Osteocyte (in vitro differentiated cells): ENCODE measurements at regions not wholly inside any gene's neighbourhood (a gene's known extent, or its start where the extent isn't known, plus 50 kb on each side); places are given as distances from the start of the nearest gene placed in this dataset.

ENCODE experiments used
- DNase-seq: peaks from one replicate; pipeline ENCODE4 v3.0.0; 2021; ENCODE audit warnings: mixed read lengths; ENCODE audit not compliant: unreplicated experiment; ENCODE audit errors: extremely low spot score
- H3K27ac Mint-ChIP-seq: one replicate; pipeline ENCODE4 v1.8.0; 2021; ENCODE audit warnings: mild to moderate bottlenecking, mixed read lengths; ENCODE audit not compliant: unreplicated experiment
- H3K27me3 Mint-ChIP-seq: one replicate; pipeline ENCODE4 v1.8.0; 2021; ENCODE audit warnings: mixed read lengths; ENCODE audit not compliant: unreplicated experiment
- H3K36me3 Mint-ChIP-seq: one replicate; pipeline ENCODE4 v1.8.0; 2021; ENCODE audit warnings: mixed read lengths; ENCODE audit not compliant: unreplicated experiment
- H3K4me1 Mint-ChIP-seq: one replicate; pipeline ENCODE4 v1.8.0; 2021; ENCODE audit warnings: mixed read lengths; ENCODE audit not compliant: unreplicated experiment
- H3K4me3 Mint-ChIP-seq: one replicate; pipeline ENCODE4 v1.8.0; 2021; ENCODE audit warnings: mild to moderate bottlenecking, moderate library complexity, mixed read lengths; ENCODE audit not compliant: unreplicated experiment
- H3K9me3 Mint-ChIP-seq: one replicate; pipeline ENCODE4 v1.8.0; 2021; ENCODE audit warnings: mixed read lengths; ENCODE audit not compliant: unreplicated experiment
- CTCF ChIP-seq: fragments of 200-600 bp; sonication (generic); IDR thresholded peaks from 2 replicates; pipeline ENCODE4 v1.5.0; 2021; ENCODE audit warnings: antibody characterized with exemption, mild to moderate bottlenecking, moderate library complexity

- H3K27ac Mint-ChIP-seq: no peak overlapping the region
- H3K4me1 Mint-ChIP-seq: no peaks in the 10 kb centered on the region
- no peaks in the 10 kb centered on the region for H3K9me3 Mint-ChIP-seq
- DNase-seq: no peak
- H3K4me3 Mint-ChIP-seq: no peak overlapping the region
- TF ChIP-seq CTCF: no peak
- peaks cover 2% of the 10 kb centered on the region for H3K27me3 Mint-ChIP-seq
- no peaks in the 10 kb centered on the region for H3K36me3 Mint-ChIP-seq
Measured at GRCh38 chr4:95985791-95986550, 146.1 kb downstream of the PDHA2 start.

GRCh38 chr4:95987851-95988250 is 148.0 kb downstream of the PDHA2 start:
- peaks cover 6% of the 10 kb centered on the region for H3K27me3 Mint-ChIP-seq
- H3K27ac Mint-ChIP-seq: no peak overlapping the region
- no peaks in the 10 kb centered on the region for H3K4me1 Mint-ChIP-seq
- TF ChIP-seq CTCF: no peak
- no peaks in the 10 kb centered on the region for H3K36me3 Mint-ChIP-seq
- DNase-seq: no peak
- no peaks in the 10 kb centered on the region for H3K9me3 Mint-ChIP-seq
- H3K4me3 Mint-ChIP-seq: no peak overlapping the region

- no peak overlapping the region for H3K27ac Mint-ChIP-seq
- no peak overlapping the region for H3K4me3 Mint-ChIP-seq
- TF ChIP-seq CTCF: no peak
- no peaks in the 10 kb centered on the region for H3K36me3 Mint-ChIP-seq
- DNase-seq: no peak
- H3K9me3 Mint-ChIP-seq: no peaks in the 10 kb centered on the region
- peaks cover 8% of the 10 kb centered on the region for H3K27me3 Mint-ChIP-seq
- no peaks in the 10 kb centered on the region for H3K4me1 Mint-ChIP-seq
Measured at GRCh38 chr4:95998311-95998710, 158.4 kb downstream of the PDHA2 start.

GRCh38 chr4:96003951-96004740 is 164.3 kb downstream of the PDHA2 start:
- Mint-ChIP-seq H3K27ac (no peak overlapping the region), H3K4me3 (no peak overlapping the region), H3K9me3 (no peaks in the 10 kb centered on the region), H3K27me3 (peaks cover 11% of the 10 kb centered on the region), H3K4me1 (no peaks in the 10 kb centered on the region), H3K36me3 (no peaks in the 10 kb centered on the region)
- no peak for DNase-seq
- TF ChIP-seq CTCF: no peak

- Mint-ChIP-seq H3K27ac (no peak overlapping the region), H3K27me3 (no peaks in the 10 kb centered on the region), H3K36me3 (no peaks in the 10 kb centered on the region), H3K9me3 (peaks cover 3% of the 10 kb centered on the region), H3K4me1 (peaks cover 6% of the 10 kb centered on the region), H3K4me3 (no peak overlapping the region)
- TF ChIP-seq CTCF: no peak
- no peak for DNase-seq
Measured at GRCh38 chr4:96009427-96010119, 169.7 kb downstream of the PDHA2 start.
